ENCODE measurements at regions not wholly inside any gene's neighbourhood (a gene's known extent, or its start where the extent isn't known, plus 50 kb on each side); places are given as distances from the start of the nearest gene placed in this dataset.

DNA sequence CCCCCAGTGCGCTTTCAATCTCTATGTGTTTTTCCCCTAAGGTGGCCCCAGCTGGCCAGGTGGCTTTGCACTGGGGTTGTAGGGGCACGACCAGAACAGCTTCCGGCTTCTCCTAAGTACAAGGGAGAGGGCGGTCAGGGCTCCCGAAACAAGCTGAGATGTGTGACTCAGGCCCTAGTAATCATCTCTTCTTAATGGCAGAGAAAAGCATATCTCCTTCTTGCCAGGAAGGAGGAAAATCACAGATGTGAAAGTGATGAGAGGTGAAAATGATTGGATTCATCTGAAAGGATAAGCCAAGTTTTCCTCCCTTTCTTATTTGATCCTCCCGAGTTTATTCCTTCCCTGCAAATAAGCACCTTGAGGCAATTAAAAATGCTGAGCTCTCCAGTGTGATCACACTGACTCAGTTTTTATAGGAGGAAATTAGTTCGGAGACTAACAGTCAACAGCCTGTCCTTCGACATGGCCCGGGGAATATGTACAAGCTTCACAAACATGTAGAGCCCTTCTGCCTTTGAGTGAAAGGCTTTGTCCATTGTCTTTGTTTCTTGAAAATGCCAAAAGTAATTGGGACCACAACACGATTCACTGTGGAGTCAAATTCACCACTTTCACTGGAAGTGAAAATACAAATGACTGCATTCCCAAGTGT lies 514.8 kb downstream of the PSAT1 start:
- Histone ChIP-seq H3K79me2 (ENCODE audit: insufficient read depth, low read length) (no peaks in the 10 kb centered on the region), H3K36me3 (ENCODE audit: insufficient read depth, low read length) (no peaks in the 10 kb centered on the region), H3K9ac (ENCODE audit: low read length) (no peak overlapping the region), H3K4me2 (ENCODE audit: low read length) (peak overlapping the region; percentile 58), H3K27ac (ENCODE audit: low read depth, low read length) (no peak overlapping the region), H4K20me1 (ENCODE audit: insufficient read depth, low read length) (no peaks in the 10 kb centered on the region), H2AFZ (ENCODE audit: low read depth, low read length) (peak overlapping the region; percentile 8), H3K27me3 (ENCODE audit: insufficient read depth, low read length) (no peaks in the 10 kb centered on the region), H3K4me1 (ENCODE audit: insufficient read depth, low read length) (peaks cover 7% of the 10 kb centered on the region), H3K4me3 (ENCODE audit: insufficient read depth, low read depth, low read length) (no peak overlapping the region), H3K9me3 (ENCODE audit: insufficient read depth, low read depth, low read length) (no peaks in the 10 kb centered on the region)
- DNase-seq (ENCODE audit: low read depth) (peak; percentile 65), FAIRE-seq (peak; percentile 5)
- Mint-ChIP-seq H3K4me1 (ENCODE audit: low read depth, unreplicated experiment) (peaks cover 10% of the 10 kb centered on the region), H3K9me3 (ENCODE audit: unreplicated experiment) (no peaks in the 10 kb centered on the region), H3K27ac (ENCODE audit: unreplicated experiment) (peak overlapping the region; percentile 50), H3K4me3 (ENCODE audit: unreplicated experiment) (no peak overlapping the region), H3K27me3 (ENCODE audit: low read depth, unreplicated experiment) (no peaks in the 10 kb centered on the region), H3K36me3 (ENCODE audit: low read depth, unreplicated experiment) (no peaks in the 10 kb centered on the region)
- TF ChIP-seq EZH2 (IDR thresholded peaks at IDR 0.05; ENCODE audit: insufficient read depth, low read length): no peak
- no peak for TF ChIP-seq CTCF (IDR thresholded peaks at IDR 0.05; ENCODE audit: insufficient read depth, low read depth, low read length)

DNA sequence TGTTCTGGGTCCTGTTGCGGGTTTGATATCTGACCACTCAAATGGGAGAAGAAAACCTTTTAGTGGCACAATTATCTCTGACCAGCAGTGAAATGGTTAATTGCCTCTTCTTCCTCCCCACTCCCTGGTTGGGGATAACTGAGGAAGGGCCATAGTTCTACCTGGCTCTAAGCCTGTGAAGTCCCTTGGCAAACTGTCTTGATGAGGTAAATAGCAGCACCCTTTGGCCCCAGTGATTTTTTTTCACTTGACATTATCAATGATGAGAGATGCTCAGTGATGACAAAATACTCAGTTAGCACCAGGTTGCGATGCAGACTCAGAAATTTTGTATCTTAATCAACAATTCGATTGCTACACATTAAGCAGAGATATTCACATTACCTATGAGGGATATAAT lies 515.7 kb downstream of the PSAT1 start:
- FAIRE-seq (no peak), DNase-seq (ENCODE audit: low read depth) (no peak)
- H3K36me3 ChIP-seq (ENCODE audit: insufficient read depth, low read length): no peaks in the 10 kb centered on the region
- H3K4me1 ChIP-seq (ENCODE audit: insufficient read depth, low read length): peaks cover 7% of the 10 kb centered on the region
- H2AFZ ChIP-seq (ENCODE audit: low read depth, low read length): no peak overlapping the region
- H3K9me3 ChIP-seq (ENCODE audit: insufficient read depth, low read depth, low read length): no peaks in the 10 kb centered on the region
- no peaks in the 10 kb centered on the region for H3K9me3 Mint-ChIP-seq (ENCODE audit: unreplicated experiment)
- H3K4me3 ChIP-seq (ENCODE audit: insufficient read depth, low read depth, low read length): no peak overlapping the region
- H3K36me3 Mint-ChIP-seq (ENCODE audit: low read depth, unreplicated experiment): no peaks in the 10 kb centered on the region
- H3K4me2 ChIP-seq (ENCODE audit: low read length): no peak overlapping the region
- no peak overlapping the region for H3K4me3 Mint-ChIP-seq (ENCODE audit: unreplicated experiment)
- TF ChIP-seq EZH2 (IDR thresholded peaks at IDR 0.05; ENCODE audit: insufficient read depth, low read length) (no peak), CTCF (IDR thresholded peaks at IDR 0.05; ENCODE audit: insufficient read depth, low read depth, low read length) (no peak)
- H3K9ac ChIP-seq (ENCODE audit: low read length): no peak overlapping the region
- H3K27me3 Mint-ChIP-seq (ENCODE audit: low read depth, unreplicated experiment): no peaks in the 10 kb centered on the region
- no peaks in the 10 kb centered on the region for H3K27me3 ChIP-seq (ENCODE audit: insufficient read depth, low read length)
- H3K27ac Mint-ChIP-seq (ENCODE audit: unreplicated experiment): no peak overlapping the region
- no peaks in the 10 kb centered on the region for H3K79me2 ChIP-seq (ENCODE audit: insufficient read depth, low read length)
- H4K20me1 ChIP-seq (ENCODE audit: insufficient read depth, low read length): no peaks in the 10 kb centered on the region
- peaks cover 5% of the 10 kb centered on the region for H3K4me1 Mint-ChIP-seq (ENCODE audit: low read depth, unreplicated experiment)
- no peak overlapping the region for H3K27ac ChIP-seq (ENCODE audit: low read depth, low read length)

DNA sequence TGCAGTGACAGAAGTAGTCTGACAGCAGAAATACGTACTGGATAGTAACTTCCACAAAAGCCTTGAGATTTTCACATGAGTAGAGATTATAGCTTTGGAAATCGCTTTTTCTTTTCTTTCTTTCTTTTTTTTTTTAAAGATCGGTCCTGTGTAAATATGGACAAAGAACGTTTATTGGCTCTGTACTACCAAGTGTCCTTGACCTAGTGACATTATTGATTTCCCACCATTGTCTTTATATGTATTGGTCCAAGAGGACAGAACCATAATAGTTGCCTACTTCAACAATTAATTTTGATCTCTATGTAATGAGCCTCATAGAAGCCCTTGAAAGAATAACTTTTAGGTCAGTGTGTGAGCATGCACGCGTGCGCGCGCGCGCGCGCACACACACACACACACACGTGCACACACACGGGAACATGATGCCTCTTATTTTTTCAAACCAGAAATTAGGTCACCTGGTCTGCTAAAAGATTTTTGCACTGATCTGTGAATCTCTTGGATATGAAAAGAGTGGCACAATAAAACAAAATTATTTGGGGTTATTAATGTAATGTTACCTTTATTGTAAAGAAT lies 516.8 kb downstream of the PSAT1 start:
- no peak for DNase-seq (ENCODE audit: low read depth)
- H3K79me2 ChIP-seq (ENCODE audit: insufficient read depth, low read length): no peaks in the 10 kb centered on the region
- H3K36me3 Mint-ChIP-seq (ENCODE audit: low read depth, unreplicated experiment): no peaks in the 10 kb centered on the region
- no peaks in the 10 kb centered on the region for H3K9me3 Mint-ChIP-seq (ENCODE audit: unreplicated experiment)
- no peak overlapping the region for H3K27ac ChIP-seq (ENCODE audit: low read depth, low read length)
- H4K20me1 ChIP-seq (ENCODE audit: insufficient read depth, low read length): no peaks in the 10 kb centered on the region
- H3K9ac ChIP-seq (ENCODE audit: low read length): no peak overlapping the region
- TF ChIP-seq CTCF (IDR thresholded peaks at IDR 0.05; ENCODE audit: insufficient read depth, low read depth, low read length) (no peak), EZH2 (IDR thresholded peaks at IDR 0.05; ENCODE audit: insufficient read depth, low read length) (no peak)
- no peak overlapping the region for H3K4me2 ChIP-seq (ENCODE audit: low read length)
- no peaks in the 10 kb centered on the region for H3K9me3 ChIP-seq (ENCODE audit: insufficient read depth, low read depth, low read length)
- no peaks in the 10 kb centered on the region for H3K36me3 ChIP-seq (ENCODE audit: insufficient read depth, low read length)
- H3K4me1 ChIP-seq (ENCODE audit: insufficient read depth, low read length): peaks cover 7% of the 10 kb centered on the region
- H3K4me3 ChIP-seq (ENCODE audit: insufficient read depth, low read depth, low read length): no peak overlapping the region
- no peak overlapping the region for H3K27ac Mint-ChIP-seq (ENCODE audit: unreplicated experiment)
- no peaks in the 10 kb centered on the region for H3K27me3 ChIP-seq (ENCODE audit: insufficient read depth, low read length)
- H3K4me3 Mint-ChIP-seq (ENCODE audit: unreplicated experiment): no peak overlapping the region
- peaks cover 5% of the 10 kb centered on the region for H3K4me1 Mint-ChIP-seq (ENCODE audit: low read depth, unreplicated experiment)
- H2AFZ ChIP-seq (ENCODE audit: low read depth, low read length): no peak overlapping the region
- FAIRE-seq: no peak
- no peaks in the 10 kb centered on the region for H3K27me3 Mint-ChIP-seq (ENCODE audit: low read depth, unreplicated experiment)

All from astrocyte (in vitro differentiated cells and primary cell).